NCI-H1436 (cell line): ENCODE measurements at regions not wholly inside any gene's neighbourhood (a gene's known extent, or its start where the extent isn't known, plus 50 kb on each side); places are given as distances from the start of the nearest gene placed in this dataset.

Experiments
- DNase-seq: peaks from one replicate; lab custom pipeline; 2025; lab: John Stamatoyannopoulos, UW

- DNase-seq, result no peak
Observed at GRCh38 chr10:88131511-88132139, 268.2 kb downstream of the PTEN start.

- DNase-seq, result no peak
Observed at GRCh38 chr10:88136712-88137111, 273.3 kb downstream of the PTEN start.

- DNase-seq, result no peak
Observed at GRCh38 chr10:88138319-88138848, 275.0 kb downstream of the PTEN start.

GRCh38 chr10:88147000-88147798 is 283.8 kb downstream of the PTEN start:
- no peak for DNase-seq

GRCh38 chr10:88149906-88150305 is 286.5 kb downstream of the PTEN start:
- DNase-seq, result no peak

GRCh38 chr10:88150339-88150738 is 286.9 kb downstream of the PTEN start:
- no peak for DNase-seq

- DNase-seq, result no peak
Observed at GRCh38 chr10:88152728-88153133, 289.3 kb downstream of the PTEN start.

- no peak for DNase-seq
Observed at GRCh38 chr10:88154596-88155250, 291.3 kb downstream of the PTEN start.

GRCh38 chr10:88156341-88156740 is 292.9 kb downstream of the PTEN start:
- DNase-seq, result no peak

- no peak for DNase-seq
Observed at GRCh38 chr10:88157981-88158465, 294.6 kb downstream of the PTEN start.

- DNase-seq, result no peak
Observed at GRCh38 chr10:88158526-88159122, 295.2 kb downstream of the PTEN start.

- DNase-seq, result no peak
Observed at GRCh38 chr10:88159127-88159829, 295.9 kb downstream of the PTEN start.

GRCh38 chr10:88161070-88161469 is 297.6 kb downstream of the PTEN start:
- no peak for DNase-seq

GRCh38 chr10:88161756-88162155 is 298.3 kb downstream of the PTEN start:
- no peak for DNase-seq

GRCh38 chr10:88162852-88163251 is 299.4 kb downstream of the PTEN start:
- DNase-seq, result no peak

GRCh38 chr10:88163572-88163971 is 300.1 kb downstream of the PTEN start:
- no peak for DNase-seq

GRCh38 chr10:88164471-88164870 is 301.0 kb downstream of the PTEN start:
- DNase-seq, result no peak

GRCh38 chr10:88165849-88166271 is 302.4 kb downstream of the PTEN start:
- no peak for DNase-seq

GRCh38 chr10:88168171-88169036 is 305.0 kb downstream of the PTEN start:
- no peak for DNase-seq

- DNase-seq, result no peak
Observed at GRCh38 chr10:88169037-88169319, 305.6 kb downstream of the PTEN start.

- DNase-seq, result no peak
Observed at GRCh38 chr10:88170628-88171027, 307.2 kb downstream of the PTEN start.
